MG63 (cell line): ENCODE measurements at regions not wholly inside any gene's neighbourhood (a gene's known extent, or its start where the extent isn't known, plus 50 kb on each side); places are given as distances from the start of the nearest gene placed in this dataset.
A peak's percentile ranks its signal among the peaks of the same experiment; 100 is the strongest.

Experiments
- DNase-seq: peaks from one replicate; pipeline ENCODE4 v3.0.0-alpha.2; 2020
- H3K27me3 ChIP-seq: fragments of 250-450 bp; sonication (Bioruptor Pico); 2 replicates; pipeline ENCODE4 v1.5.1; 2020; ENCODE audit warnings: mild to moderate bottlenecking, moderate library complexity
- H3K36me3 ChIP-seq: fragments of 250-450 bp; sonication (Bioruptor Pico); 2 replicates; pipeline ENCODE4 v1.5.1; 2020; ENCODE audit warnings: mild to moderate bottlenecking, moderate library complexity
- H3K4me3 ChIP-seq: fragments of 250-450 bp; sonication (Bioruptor Pico); 2 replicates; pipeline ENCODE4 v1.5.1; 2020; ENCODE audit warnings: mild to moderate bottlenecking, moderate library complexity
- H3K9me3 ChIP-seq: fragments of 250-450 bp; sonication (Bioruptor Pico); 2 replicates; pipeline ENCODE4 v1.5.1; 2020; ENCODE audit warnings: mild to moderate bottlenecking, moderate library complexity

DNA sequence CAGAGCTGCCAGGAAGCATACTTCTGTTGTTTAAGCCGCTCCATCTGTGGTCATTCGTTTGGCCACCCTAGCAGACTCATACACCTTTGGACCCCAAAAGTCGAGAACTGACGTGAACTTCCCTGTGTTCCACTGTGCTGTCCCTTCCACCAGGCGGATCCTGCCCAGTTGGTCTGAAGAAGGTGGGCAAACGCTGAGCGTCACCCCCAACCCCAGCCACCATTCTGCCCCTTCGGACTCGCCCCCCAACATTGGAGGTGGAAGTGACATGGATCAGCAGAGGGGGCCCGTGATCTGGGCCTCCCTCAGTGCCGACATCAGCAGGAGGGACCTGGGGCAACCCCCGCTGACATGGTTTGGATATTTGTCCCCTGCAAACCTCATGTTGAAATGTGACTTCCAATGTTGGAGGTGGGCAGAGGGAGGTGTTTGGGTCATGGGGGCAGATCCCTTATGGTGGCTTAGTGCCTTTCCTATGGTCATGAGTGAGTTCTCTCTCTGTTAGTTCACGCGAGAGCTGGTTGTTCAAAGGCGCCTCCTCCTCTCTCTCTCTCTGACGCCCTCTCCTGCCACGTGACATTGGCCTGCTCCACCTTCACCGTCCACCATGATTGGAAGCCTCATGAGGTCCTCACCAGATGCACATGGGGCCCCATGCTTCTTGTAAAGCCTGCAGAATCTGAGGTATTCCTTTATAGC is 93.6 kb upstream of the ZNF507 start:
- H3K36me3 ChIP-seq, result no peaks in the 10 kb centered on the region
- no peak overlapping the region for H3K4me3 ChIP-seq
- DNase-seq, result no peak
- H3K9me3 ChIP-seq, result no peaks in the 10 kb centered on the region
- H3K27me3 ChIP-seq, result no peaks in the 10 kb centered on the region

DNA sequence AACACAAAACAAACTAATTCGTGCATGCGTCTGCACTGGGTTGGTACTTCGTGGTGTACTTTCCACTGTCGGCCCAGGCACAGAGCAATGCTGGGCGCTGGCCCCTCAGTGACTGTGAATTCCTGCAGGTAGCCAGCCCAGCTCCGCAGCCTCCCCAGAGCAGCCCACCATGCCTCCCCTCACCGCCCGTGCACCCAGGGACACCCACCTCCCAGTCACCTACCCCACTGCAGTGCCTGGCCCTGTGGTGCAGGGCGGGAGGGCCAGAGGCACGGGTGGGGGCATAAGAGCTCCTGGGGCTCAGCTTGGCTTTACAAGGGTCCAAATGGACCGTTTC is 93.1 kb upstream of the ZNF507 start:
- Histone ChIP-seq H3K27me3 (no peaks in the 10 kb centered on the region), H3K36me3 (no peaks in the 10 kb centered on the region), H3K9me3 (no peaks in the 10 kb centered on the region), H3K4me3 (no peak overlapping the region)
- no peak for DNase-seq

DNA sequence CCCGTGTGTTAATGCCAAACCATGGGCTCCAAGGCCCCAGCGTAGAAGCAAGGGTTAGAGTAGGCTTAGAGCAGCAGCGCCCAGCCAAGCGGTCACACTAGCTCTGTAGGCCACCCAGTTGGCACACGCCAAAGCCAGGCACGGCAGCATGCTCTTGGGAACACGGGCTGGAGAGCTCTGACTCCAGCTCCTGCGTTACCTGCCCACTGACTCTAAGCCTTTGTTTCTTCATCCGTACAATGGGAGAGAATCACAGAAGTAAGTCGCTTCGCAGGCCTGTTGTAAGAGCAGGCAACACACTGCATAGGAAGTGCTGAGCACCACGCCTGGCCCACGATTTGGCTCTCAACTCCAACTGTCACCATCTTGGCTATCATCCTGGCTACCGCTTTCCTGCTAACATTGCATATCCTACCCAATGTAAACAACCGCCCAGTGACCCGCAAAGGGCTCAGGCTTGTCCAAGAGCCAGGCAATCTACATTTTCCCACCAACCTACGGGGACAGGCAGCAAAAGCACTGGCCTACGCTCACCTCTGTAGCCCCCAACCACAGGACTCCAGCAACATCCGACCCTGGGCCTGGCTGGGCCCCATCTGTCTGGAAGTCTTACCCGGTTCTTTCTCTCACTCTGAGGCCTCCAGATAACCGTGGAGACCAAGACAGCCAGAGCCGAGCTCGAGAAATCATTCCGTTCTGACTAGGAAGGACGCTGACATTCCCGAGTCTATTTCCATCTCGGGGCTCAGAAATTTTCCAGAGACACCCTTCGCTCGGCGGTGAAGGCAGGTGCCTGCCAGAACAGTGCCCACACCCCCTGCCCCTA is 91.5 kb upstream of the ZNF507 start:
- DNase-seq, result no peak
- Histone ChIP-seq H3K36me3 (no peaks in the 10 kb centered on the region), H3K27me3 (no peaks in the 10 kb centered on the region), H3K4me3 (no peak overlapping the region), H3K9me3 (no peaks in the 10 kb centered on the region)

DNA sequence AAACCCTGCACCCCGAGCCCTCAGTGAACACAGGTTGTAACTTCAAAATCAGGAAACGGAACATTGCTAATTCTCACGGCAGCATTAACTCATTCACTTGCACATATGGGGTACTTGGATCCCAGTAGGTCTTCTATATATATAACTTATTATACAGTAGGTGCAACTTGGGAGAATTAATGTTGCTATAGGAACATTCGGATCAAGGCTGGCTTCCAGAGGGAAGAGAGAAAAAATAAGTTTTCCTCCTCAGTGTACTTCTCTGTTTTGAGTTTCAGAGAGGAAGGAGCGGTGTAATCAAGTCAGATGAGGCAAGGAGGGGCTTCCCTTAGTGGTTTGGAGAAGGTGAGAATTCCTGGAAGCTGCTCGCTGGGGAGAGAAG is 90.9 kb upstream of the ZNF507 start:
- Histone ChIP-seq H3K27me3 (no peaks in the 10 kb centered on the region), H3K9me3 (no peaks in the 10 kb centered on the region), H3K36me3 (no peaks in the 10 kb centered on the region), H3K4me3 (no peak overlapping the region)
- no peak for DNase-seq

DNA sequence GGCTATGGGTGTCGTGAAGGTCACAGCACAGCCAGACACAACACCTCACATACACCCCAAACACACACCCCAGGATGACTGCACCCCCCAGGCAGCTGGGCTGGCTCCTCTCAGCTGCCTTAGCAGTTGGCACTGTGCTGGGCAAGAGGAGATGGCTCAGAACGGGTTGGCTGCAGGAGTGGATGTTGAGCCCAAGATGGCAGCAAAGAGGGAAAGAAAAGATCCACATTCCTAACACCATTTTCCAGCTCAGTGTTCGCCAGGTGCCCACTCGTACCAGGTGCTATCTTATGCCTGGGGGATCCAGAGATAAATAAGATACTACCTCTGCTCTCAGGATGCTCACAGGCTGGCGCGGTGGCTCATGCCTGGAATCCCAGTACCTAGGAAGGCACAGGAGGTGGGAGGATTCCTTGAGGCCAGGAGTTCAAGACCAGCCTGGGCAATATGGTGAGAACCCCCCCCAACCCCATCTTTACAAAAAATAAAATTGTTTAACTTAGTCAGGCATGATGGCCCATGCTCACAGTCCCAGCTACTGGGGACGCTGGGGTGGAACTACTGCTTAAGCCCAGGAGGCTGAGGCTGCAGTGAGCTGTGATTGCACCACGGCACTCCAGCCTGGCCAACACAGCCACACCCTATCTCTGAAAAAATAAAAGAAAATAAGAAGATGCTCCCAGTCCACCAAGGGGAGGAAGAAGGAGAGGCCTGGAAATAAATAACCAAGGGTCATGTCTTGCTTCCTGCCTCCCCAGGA is 89.7 kb upstream of the ZNF507 start:
- no peaks in the 10 kb centered on the region for H3K9me3 ChIP-seq
- H3K36me3 ChIP-seq, result no peaks in the 10 kb centered on the region
- DNase-seq, result no peak
- H3K27me3 ChIP-seq, result no peaks in the 10 kb centered on the region
- H3K4me3 ChIP-seq, result no peak overlapping the region

DNA sequence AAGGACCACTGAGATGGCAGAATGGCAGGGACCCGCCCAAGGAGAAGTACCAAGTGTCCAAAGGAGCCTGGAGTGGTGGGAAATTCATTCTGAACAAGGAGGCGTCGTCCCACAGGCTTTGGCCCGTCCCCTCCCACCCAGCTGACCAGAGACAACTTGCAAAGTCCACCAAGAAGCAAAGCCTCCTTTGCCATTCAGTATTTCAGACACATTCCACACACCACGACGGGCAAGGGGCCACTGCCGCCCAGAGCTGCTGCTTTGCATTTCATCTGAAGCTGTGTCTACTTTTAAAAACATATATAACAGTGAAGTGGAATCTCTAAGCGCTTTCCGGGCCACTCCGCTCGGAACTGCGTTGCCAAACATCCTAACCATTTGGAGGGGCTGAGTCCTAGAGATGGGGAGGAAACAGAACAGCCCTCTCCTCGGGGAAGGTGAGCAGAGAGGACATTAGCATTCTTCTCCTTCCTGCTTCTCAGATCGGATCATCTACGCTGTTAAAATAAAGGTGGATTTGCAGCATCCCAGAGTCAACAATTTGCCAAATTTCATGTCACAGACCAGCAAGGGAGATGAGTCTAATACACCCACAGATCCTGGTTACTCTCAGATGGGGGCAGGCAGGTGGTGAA is 89.0 kb upstream of the ZNF507 start:
- DNase-seq, result no peak
- no peaks in the 10 kb centered on the region for H3K27me3 ChIP-seq
- H3K4me3 ChIP-seq, result no peak overlapping the region
- no peaks in the 10 kb centered on the region for H3K36me3 ChIP-seq
- no peaks in the 10 kb centered on the region for H3K9me3 ChIP-seq

DNA sequence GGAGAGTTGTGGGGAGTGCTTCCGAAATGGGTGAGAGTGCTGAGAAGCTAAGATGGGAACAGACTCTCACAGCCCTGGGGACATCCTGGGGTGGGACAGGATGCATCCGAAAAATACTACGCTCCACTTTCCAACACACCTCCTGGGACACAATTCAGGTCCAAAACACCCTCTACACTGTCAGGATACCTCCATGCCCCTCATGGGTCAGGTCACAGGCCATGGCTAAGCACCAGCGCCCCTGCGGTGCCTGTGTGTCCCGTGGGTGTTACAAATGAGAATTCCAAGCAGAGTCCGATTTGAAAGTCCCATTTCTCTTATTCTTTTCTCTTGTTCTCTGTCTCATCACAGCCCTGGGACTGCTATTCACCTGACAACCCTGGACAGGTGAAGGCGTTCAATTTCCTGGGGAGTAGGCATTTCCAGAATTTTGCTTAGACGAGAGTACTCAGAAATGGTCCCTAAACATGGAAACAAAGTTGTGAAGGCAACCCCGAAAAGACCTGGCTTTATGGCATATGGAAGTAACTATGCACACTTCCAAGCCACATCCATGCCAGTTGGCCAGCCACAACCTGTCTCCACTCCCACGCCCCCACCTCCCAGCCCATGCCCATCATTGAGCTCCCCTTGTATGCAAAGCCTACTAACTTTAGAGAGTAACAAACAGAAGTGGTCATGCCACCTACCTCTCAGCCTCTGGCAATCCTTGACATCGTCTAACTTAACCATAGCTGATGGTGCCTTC is 87.9 kb upstream of the ZNF507 start:
- no peaks in the 10 kb centered on the region for H3K27me3 ChIP-seq
- no peak overlapping the region for H3K4me3 ChIP-seq
- no peaks in the 10 kb centered on the region for H3K9me3 ChIP-seq
- DNase-seq, result no peak
- no peaks in the 10 kb centered on the region for H3K36me3 ChIP-seq

DNA sequence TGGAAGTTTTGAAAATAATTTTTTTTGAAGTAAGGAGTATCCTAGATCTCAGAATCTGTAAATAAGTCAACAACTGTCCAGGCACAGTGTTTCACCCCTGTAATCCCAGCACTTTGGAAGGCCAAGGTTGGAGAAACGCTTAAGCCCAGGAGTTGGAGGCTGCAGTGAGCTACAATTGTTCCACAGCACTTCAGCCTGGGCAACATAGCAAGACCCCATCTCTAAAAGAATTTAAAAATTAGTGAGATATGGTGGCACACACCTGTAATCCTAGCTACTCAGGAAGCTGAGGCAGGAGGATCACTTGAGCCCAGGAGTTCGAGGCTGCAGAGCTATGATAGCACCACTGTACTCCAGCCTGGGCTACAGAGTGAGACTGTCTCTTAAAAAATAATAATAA is 87.2 kb upstream of the ZNF507 start:
- H3K4me3 ChIP-seq, result no peak overlapping the region
- no peaks in the 10 kb centered on the region for H3K36me3 ChIP-seq

DNA sequence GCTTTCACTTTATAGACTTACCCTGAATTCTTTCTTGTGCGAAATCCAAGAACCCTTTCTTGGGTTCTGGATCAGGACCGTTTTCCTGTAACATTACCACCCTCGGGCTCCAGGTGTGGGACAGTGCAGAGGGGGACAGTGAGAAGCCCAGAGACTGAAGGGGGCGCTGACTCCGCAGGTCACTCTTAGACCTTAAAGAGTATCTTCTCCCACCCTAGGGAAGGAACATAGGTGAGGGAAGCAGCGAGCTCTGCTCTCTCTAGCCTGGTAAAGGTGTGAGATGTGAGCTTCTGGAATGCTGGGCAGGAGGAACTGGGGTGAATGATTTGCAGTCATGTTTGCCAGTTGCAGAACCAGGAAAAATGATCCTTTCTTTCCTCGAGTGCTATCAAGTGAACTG is 80.8 kb upstream of the ZNF507 start:
- no peak for DNase-seq

More for the DNA sequence above, 87.2 kb upstream of the ZNF507 start:
- no peak for DNase-seq
- Histone ChIP-seq H3K9me3 (no peaks in the 10 kb centered on the region), H3K27me3 (no peaks in the 10 kb centered on the region)

DNA sequence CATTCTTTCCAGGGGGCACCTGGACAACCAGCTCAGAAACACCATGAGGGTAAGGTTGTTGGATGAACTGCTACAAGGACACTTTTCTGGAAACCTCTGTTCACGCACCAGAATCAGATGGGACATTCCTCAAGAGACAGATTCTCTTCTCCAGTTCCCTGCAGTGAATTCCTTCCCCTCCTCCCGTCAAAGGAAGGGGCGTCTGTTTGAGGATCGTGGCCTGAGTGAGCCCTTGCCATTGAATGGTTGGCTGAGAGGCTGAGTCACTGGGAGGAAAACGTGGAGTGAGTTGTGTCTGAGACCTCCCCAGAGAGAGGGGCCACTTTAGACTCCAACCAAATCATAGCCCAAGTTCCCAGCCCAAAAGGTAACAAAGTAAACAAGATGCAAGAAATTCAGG is 79.4 kb upstream of the ZNF507 start:
- H3K36me3 ChIP-seq, result no peaks in the 10 kb centered on the region
- H3K9me3 ChIP-seq, result no peaks in the 10 kb centered on the region
- no peak overlapping the region for H3K4me3 ChIP-seq
- peaks cover 4% of the 10 kb centered on the region; the same call in 1 of the 2 replicates for H3K27me3 ChIP-seq
- no peak for DNase-seq

More for the DNA sequence above, 80.8 kb upstream of the ZNF507 start:
- no peaks in the 10 kb centered on the region for H3K9me3 ChIP-seq
- no peaks in the 10 kb centered on the region for H3K36me3 ChIP-seq
- H3K4me3 ChIP-seq, result no peak overlapping the region
- H3K27me3 ChIP-seq, result no peaks in the 10 kb centered on the region

DNA sequence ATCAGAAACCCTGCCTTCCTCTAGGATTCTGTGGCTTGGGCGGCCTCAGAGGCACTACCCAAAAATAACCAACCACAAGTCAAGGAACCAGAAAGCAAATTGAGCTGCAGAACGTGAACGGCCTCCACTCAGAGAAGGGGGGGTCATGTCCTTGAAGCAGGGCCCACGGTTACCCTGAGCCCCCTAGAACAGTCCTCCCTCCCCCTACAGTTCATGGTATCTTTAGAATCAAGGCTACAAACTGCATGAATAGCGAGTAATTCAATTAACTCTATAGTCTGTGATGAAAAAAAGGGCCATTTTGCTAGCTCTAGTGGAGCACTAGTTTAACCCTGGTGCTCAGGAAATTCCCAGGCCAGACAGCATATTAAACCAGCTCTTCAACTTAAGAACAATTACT is 79.0 kb upstream of the ZNF507 start:
- Histone ChIP-seq H3K9me3 (no peaks in the 10 kb centered on the region), H3K27me3 (peaks cover 6% of the 10 kb centered on the region; the same call in 1 of the 2 replicates), H3K36me3 (no peaks in the 10 kb centered on the region), H3K4me3 (no peak overlapping the region)
- DNase-seq, result no peak

DNA sequence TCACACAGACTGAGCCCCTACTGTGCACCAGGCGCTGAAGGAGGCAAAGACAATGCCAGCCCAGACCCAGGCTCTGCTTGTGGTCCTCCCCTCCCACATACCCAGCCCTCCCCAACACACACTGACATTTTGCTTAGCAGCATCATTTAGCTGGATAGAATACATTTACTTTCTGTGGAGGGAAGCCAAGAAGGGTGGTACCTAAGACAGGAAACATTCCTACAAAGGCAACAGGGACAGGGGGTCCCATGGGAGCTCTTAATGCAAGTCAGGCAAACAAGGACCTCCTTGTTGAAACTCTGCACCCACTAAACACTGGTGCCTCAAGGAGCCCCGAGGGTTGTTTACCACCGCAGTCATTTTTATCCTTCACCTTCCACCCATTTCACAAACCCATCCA is 77.0 kb upstream of the ZNF507 start:
- H3K27me3 ChIP-seq, result peaks cover 6% of the 10 kb centered on the region; the same call in 1 of the 2 replicates
- DNase-seq, result no peak
- no peak overlapping the region for H3K4me3 ChIP-seq

DNA sequence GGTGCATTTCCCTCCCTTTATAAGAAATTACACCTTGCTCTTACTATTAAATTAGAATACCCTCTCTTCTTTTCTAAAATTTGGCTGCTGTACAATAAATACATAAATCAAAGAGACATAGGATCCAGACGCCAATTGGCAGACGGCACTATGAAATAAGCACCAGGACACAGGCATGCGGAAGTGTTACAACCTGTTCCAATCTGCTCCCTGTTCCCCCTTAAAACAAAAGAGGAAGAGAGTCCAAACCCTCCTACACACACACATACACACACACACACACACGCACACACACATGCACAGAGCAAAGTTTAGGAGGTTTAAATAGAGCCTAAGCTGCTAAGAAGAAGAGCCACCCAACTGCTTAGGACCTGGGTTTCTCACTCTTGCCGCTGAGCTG is 75.6 kb upstream of the ZNF507 start:
- no peak overlapping the region for H3K4me3 ChIP-seq
- no peaks in the 10 kb centered on the region for H3K36me3 ChIP-seq
- H3K27me3 ChIP-seq, result peaks cover 7% of the 10 kb centered on the region; the same call in 1 of the 2 replicates
- no peak for DNase-seq
- H3K9me3 ChIP-seq, result no peaks in the 10 kb centered on the region

More for the DNA sequence above, 77.0 kb upstream of the ZNF507 start:
- Histone ChIP-seq H3K36me3 (no peaks in the 10 kb centered on the region), H3K9me3 (no peaks in the 10 kb centered on the region)

DNA sequence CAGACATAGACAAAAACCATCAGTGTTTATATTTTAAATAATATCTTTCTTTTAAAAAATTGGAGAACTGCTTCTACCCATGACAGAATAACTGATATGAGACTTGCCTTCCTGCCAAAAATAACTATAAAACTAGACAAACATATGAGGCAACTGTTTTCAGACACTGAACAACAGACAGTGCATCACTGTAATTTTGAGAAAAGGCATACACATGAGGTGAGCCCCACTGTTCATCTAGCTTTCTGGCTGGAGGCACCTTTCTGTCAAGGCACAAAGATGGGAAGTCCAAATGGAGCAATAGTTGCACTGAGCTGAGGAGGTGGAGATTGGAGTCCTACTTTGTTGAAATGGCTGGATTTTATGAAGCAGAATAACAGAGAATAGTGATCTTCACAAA is 71.9 kb upstream of the ZNF507 start:
- Histone ChIP-seq H3K9me3 (no peaks in the 10 kb centered on the region; the same call in 1 of the 2 replicates), H3K36me3 (no peaks in the 10 kb centered on the region), H3K4me3 (no peak overlapping the region), H3K27me3 (peaks cover 8% of the 10 kb centered on the region; the same call in 1 of the 2 replicates)
- no peak for DNase-seq

DNA sequence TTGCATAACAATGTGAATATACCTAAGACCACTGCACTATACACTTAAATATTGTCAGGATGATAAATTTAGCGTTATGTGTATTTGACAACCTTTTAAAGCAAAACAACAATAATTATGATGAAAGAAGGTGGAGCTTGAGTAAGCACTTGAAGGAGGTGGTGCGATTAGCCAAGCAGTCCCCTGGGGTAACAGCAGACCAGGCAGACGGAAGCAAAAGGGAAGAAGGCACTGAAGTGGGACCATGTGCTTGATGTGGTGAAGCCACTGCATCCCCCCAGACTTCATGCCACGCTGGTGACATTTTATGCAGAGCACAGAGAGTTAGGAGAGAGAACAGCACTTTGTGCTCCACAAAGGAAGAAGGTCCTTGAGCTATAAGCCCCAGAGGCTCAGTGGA is 58.3 kb upstream of the ZNF507 start:
- Histone ChIP-seq H3K36me3 (no peaks in the 10 kb centered on the region), H3K4me3 (no peak overlapping the region), H3K27me3 (peaks cover 2% of the 10 kb centered on the region; the same call in 1 of the 2 replicates), H3K9me3 (no peaks in the 10 kb centered on the region)
- DNase-seq, result no peak

DNA sequence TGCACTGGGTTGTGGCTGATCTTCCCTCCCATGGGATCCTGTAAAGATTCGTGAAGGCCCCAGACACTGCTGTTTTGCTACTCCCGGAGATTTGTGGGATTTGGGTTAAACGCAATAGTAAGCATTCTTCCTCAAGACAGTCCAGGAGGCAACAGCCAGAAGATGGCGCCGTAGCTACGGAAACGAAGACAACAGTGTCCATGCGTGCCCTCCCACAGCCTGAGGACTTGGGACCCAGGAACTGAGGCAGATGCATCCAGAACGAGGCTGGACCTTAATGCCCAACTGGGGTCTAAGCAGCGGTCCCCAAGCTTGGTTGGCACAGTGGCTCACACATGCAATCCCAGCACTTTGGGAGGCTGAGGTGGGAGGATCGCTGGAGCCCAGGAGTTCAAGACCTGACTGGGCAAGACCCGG is 57.6 kb upstream of the ZNF507 start:
- Histone ChIP-seq H3K4me3 (no peak overlapping the region), H3K27me3 (peaks cover 2% of the 10 kb centered on the region; the same call in 1 of the 2 replicates), H3K9me3 (no peaks in the 10 kb centered on the region), H3K36me3 (no peaks in the 10 kb centered on the region)
- DNase-seq, result peak; percentile 61
